Upper lobe of right lung (tissue), 1 donor: ENCODE measurements at regions not wholly inside any gene's neighbourhood (a gene's known extent, or its start where the extent isn't known, plus 50 kb on each side); places are given as distances from the start of the nearest gene placed in this dataset.

ENCODE experiments used
- ATAC-seq: fragments of 200-7000 bp; cut with Tn5 transposase; one replicate; pipeline ENCODE4 v1.9.1; 2020; ENCODE audit warnings: mild to moderate bottlenecking, moderate library complexity
- DNase-seq: peaks from one replicate; pipeline ENCODE4 v3.0.0-alpha.2; 2020
- H3K27ac ChIP-seq: fragments of 200-600 bp; one replicate; pipeline ENCODE4 v1.8.0; 2022
- H3K27me3 ChIP-seq: fragments of 200-600 bp; one replicate; pipeline ENCODE4 v1.8.0; 2022; ENCODE audit warnings: mild to moderate bottlenecking
- H3K36me3 ChIP-seq: fragments of 200-600 bp; one replicate; pipeline ENCODE4 v1.8.0; 2022
- H3K4me1 ChIP-seq: fragments of 200-600 bp; one replicate; pipeline ENCODE4 v1.8.0; 2022
- H3K4me3 ChIP-seq: fragments of 200-600 bp; one replicate; pipeline ENCODE4 v1.8.0; 2022; ENCODE audit warnings: mild to moderate bottlenecking
- H3K9me3 ChIP-seq: fragments of 200-600 bp; one replicate; pipeline ENCODE4 v1.8.0; 2022
- intact Hi-C: fragments of 100-400 bp; cut with DNase I; formaldehyde crosslinking; loops from one replicate; pipeline ENCODE4 v1.11.0; 2022
- TF ChIP-seq, protein P1 (sequence below): fragments of 200-600 bp; IDR thresholded peaks from one replicate; pipeline ENCODE4 v1.8.0; 2022; ENCODE audit warnings: antibody characterized with exemption
- donor health status: DM: no; HTN: yes; CAD: no; lungs with severe emphysema.

DNA sequence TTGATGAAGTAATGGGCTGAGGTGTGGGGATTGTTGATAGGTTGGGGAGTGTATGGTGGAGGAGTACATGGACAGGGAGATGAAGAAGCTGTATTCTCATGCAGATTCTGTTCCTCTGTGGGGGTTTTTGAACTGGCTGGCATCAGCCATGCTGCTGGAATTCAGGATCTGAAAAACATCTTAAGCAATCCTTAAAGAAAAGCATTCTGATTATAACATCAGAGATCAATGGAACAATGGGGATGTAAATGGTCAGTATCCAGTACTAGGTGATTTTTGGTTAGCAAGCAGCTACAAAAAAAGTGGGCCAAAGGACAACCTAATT is 247.5 kb upstream of the GALNT17 start:
- TF ChIP-seq, protein P1, sequence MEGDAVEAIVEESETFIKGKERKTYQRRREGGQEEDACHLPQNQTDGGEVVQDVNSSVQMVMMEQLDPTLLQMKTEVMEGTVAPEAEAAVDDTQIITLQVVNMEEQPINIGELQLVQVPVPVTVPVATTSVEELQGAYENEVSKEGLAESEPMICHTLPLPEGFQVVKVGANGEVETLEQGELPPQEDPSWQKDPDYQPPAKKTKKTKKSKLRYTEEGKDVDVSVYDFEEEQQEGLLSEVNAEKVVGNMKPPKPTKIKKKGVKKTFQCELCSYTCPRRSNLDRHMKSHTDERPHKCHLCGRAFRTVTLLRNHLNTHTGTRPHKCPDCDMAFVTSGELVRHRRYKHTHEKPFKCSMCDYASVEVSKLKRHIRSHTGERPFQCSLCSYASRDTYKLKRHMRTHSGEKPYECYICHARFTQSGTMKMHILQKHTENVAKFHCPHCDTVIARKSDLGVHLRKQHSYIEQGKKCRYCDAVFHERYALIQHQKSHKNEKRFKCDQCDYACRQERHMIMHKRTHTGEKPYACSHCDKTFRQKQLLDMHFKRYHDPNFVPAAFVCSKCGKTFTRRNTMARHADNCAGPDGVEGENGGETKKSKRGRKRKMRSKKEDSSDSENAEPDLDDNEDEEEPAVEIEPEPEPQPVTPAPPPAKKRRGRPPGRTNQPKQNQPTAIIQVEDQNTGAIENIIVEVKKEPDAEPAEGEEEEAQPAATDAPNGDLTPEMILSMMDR = no peak
- no peak overlapping the region for H3K4me3 ChIP-seq
- H3K9me3 ChIP-seq = no peaks in the 10 kb centered on the region
- ATAC-seq (no peak), DNase-seq (no peak)
- no peaks in the 10 kb centered on the region for H3K36me3 ChIP-seq
- no peaks in the 10 kb centered on the region for H3K27me3 ChIP-seq
- no peak overlapping the region for H3K27ac ChIP-seq
- H3K4me1 ChIP-seq = no peaks in the 10 kb centered on the region
- intact Hi-C loops = no loop called here

DNA sequence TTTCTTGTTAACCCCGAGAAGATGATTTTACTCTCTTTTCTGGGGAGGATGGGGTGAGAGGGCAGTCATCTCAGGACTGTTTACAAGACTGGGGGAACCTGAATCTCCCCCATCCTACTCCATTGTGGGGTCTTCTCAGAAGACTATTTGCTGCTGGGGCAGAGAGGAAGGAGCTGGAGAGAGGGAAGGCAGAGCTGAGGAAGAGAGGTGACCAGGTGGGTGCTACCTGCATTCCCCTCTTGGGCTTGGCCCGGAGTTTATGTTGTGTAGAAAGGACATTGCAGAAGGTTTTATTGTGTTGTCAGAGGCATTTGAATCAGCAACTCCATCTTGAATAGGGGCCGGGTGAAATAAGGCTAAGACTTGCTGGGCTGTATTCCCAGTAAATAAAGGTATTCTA is 247.1 kb upstream of the GALNT17 start:
- intact Hi-C loops = no loop called here
- ATAC-seq (no peak), DNase-seq (no peak)
- Histone ChIP-seq H3K27ac (no peak overlapping the region), H3K9me3 (no peaks in the 10 kb centered on the region), H3K36me3 (no peaks in the 10 kb centered on the region), H3K27me3 (no peaks in the 10 kb centered on the region), H3K4me3 (no peak overlapping the region), H3K4me1 (no peaks in the 10 kb centered on the region)
- TF ChIP-seq, protein P1 = no peak

DNA sequence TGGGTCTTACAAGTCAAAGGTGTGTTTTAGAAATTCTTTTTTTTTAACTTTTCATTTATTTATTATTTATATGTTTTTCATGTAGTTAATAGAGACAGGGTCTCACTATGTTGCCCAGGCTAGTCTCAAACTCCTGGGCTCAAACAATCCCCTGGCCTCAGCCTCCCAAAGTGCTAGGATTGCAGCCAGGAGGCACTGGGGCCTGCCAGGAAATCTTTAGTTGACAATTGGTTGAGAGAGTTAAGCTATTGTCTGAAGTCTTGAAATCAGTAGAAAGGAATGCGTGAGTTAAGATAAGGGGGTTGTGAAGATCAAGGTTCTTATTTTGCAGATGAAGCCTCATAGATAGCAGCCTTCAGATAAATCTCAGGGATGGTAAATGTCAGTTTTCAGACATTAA is 245.4 kb upstream of the GALNT17 start:
- H3K27me3 ChIP-seq = no peaks in the 10 kb centered on the region
- no peak overlapping the region for H3K4me3 ChIP-seq
- DNase-seq (no peak), ATAC-seq (no peak)
- TF ChIP-seq, protein P1 = no peak
- H3K4me1 ChIP-seq = no peaks in the 10 kb centered on the region
- peaks cover 3% of the 10 kb centered on the region for H3K9me3 ChIP-seq
- no peak overlapping the region for H3K27ac ChIP-seq
- no peaks in the 10 kb centered on the region for H3K36me3 ChIP-seq
- intact Hi-C loops = no loop called here

DNA sequence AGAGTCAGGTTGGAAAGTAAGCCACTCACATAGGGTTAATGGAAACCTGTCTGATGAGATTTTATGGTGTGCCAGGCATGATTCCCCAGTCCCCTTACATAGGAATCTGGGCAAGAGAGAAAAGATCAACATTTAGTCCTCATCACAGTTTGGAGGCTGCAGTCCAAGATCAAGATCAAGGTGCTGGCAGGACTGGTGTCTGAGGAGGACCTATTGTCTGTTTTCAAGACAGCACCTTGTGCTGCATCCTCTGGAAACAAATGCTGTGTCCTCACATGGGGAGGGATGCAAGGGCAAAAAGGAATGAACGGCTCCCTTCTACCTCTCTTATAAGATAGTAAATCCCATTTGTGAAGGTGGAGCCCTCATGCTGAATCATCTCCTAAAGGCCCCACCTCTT is 244.8 kb upstream of the GALNT17 start:
- Histone ChIP-seq H3K27me3 (no peaks in the 10 kb centered on the region), H3K27ac (no peak overlapping the region), H3K4me3 (no peak overlapping the region), H3K36me3 (no peaks in the 10 kb centered on the region), H3K9me3 (peaks cover 3% of the 10 kb centered on the region), H3K4me1 (no peaks in the 10 kb centered on the region)
- DNase-seq = no peak
- ATAC-seq = no peak
- intact Hi-C loops = no loop called here
- TF ChIP-seq, protein P1 = no peak

DNA sequence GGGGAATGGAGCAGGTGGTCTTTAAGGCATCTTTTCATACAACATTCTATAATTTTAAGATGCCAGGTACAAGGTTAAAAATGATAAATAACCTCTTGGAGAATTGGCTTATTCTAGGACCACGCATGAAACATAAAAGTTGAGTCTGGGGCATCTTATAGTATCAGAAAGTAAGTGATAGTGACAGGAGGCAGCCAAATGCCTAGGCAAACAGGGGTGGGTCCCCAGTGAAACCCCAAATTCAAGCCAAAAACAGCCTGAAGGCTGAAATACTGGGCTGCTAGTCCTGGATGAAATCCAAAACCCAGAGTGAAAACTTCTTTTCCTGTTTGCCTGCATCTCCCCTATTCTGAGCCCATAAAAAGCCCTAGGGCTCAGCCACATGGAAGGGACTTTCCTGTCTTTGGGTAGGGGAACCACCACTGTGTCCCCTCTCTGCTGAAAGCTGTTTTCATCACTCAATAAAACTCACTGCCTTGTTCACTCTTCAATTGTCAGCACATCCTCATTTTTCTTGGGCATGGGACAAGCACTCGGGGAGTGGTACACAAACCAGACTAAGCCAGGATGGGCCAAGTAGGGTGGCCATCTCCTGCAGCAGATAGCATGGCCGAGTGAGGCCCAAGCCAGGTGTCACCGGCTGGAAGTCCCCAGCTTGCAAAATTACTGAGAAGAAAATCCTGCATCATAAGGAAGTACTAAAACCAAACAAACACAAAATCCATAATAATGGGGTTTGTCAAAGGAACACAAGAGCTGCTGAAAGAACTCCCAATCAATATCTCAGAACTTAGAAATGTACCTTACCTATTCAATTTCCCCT is 241.6 kb upstream of the GALNT17 start:
- Histone ChIP-seq H3K4me3 (no peak overlapping the region), H3K9me3 (peaks cover 3% of the 10 kb centered on the region), H3K27me3 (no peaks in the 10 kb centered on the region), H3K36me3 (no peaks in the 10 kb centered on the region), H3K4me1 (no peaks in the 10 kb centered on the region), H3K27ac (no peak overlapping the region)
- no peak for DNase-seq
- intact Hi-C loops = no loop called here
- ATAC-seq = no peak
- TF ChIP-seq, protein P1 = no peak

DNA sequence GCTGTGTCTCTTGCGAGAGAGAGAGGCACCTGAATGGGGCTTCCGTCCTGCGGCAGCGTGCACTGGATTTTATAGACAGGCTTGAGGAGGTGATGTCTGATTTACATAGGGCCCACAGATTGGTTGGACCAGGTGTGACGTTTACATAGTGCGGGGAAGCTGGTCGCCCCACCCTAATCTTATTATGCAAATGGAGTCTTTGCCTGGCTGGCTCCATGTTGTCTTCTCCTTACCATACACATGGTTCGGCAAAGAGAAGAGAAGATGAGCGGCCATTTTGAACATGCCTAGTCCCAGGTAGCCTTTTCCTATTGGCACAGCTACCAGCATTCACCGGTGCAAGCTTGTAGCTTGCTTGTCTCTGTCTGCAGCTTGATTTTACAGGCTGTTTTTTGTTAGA is 238.5 kb upstream of the GALNT17 start:
- H3K9me3 ChIP-seq = peaks cover 3% of the 10 kb centered on the region
- no peak for DNase-seq
- ATAC-seq = no peak
- no peaks in the 10 kb centered on the region for H3K36me3 ChIP-seq
- H3K4me3 ChIP-seq = no peak overlapping the region
- TF ChIP-seq, protein P1 = no peak
- intact Hi-C loops = no loop called here
- no peaks in the 10 kb centered on the region for H3K27me3 ChIP-seq
- H3K27ac ChIP-seq = no peak overlapping the region
- no peaks in the 10 kb centered on the region for H3K4me1 ChIP-seq
